Activated CD4-positive, alpha-beta T cell treated with anti-CD3 and anti-CD28 coated beads, Interleukin-2, amount 50 U/mL, for 16 hours (primary cell): ENCODE measurements at regions not wholly inside any gene's neighbourhood (a gene's known extent, or its start where the extent isn't known, plus 50 kb on each side); places are given as distances from the start of the nearest gene placed in this dataset.

Source experiments
- DNase-seq: peaks from one replicate; pipeline ENCODE4 v3.0.0-alpha.2; 2020

- no peak for DNase-seq
These were observed 87.6 kb upstream of the E2F3 start for GRCh38 chr6:20313960-20314530.

GRCh38 chr6:20314866-20315845 lies 86.5 kb upstream of the E2F3 start:
- DNase-seq: no peak

DNA sequence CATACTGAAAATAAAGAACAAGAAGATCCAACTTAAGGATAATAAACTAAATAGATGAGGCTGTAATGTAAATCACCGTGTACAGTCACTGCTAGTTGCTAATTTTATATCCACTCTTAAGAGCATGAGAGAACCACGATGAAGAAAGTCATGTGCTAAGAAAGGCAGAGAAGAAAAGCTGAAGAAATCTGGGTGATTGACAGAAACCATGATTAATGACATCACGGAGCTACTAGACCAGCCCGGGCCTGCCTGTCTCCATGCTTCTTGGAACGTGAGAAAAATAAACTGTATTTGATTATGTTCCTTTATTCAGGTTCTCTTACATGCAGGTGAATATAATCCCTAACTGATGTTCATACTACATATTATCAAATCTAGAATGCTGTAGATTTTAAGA lies 84.2 kb upstream of the E2F3 start:
- DNase-seq: no peak

DNA sequence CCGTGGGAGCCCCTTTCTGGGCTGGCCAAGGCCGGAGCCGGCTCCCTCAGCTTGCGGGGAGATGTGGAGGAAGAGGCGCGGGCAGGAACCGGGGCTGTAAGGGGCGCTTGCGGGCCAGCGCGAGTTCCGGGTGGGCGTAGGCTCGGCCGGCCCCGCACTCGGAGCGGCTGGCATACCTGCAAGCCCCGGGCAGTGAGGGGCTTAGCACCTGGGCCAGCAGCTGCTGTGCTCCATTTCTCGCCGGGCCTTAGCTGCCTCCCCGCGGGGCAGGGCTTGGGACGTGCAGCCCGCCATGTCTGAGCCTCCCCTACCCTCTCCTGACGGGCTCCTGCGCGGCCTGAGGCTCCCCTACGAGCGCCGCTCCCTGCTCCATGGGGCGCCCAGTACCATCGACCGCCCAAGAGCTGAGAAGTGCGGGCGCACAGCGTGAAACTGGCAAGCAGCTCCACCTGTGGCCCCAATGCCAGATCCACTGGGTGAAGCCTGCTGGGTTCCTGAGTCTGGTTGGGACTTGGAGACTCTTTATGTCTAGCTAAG lies 82.8 kb upstream of the E2F3 start:
- no peak for DNase-seq

GRCh38 chr6:20319520-20320357 lies 81.9 kb upstream of the E2F3 start:
- DNase-seq: peak; percentile 73

- DNase-seq: no peak
These were observed 75.8 kb upstream of the E2F3 start for GRCh38 chr6:20325641-20326421.

DNA sequence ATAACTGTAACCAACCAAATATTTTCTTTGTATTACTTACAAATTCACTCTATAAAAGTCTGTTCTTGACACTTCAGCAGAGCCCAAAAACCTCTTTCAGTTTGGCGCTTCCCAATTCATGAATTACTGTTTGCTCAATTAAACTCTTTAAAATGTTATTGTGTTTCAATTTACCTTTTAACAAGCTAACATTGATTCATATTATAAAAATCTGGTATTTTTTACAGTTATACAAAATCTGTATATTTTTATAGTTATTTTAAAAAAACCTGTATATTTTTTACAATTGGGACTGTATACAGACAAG lies 75.3 kb upstream of the E2F3 start:
- DNase-seq: no peak

- no peak for DNase-seq
These were observed 74.5 kb upstream of the E2F3 start for GRCh38 chr6:20327141-20327540.

GRCh38 chr6:20328266-20328923 lies 73.3 kb upstream of the E2F3 start:
- no peak for DNase-seq

GRCh38 chr6:20328924-20329300 lies 72.8 kb upstream of the E2F3 start:
- DNase-seq: no peak

- no peak for DNase-seq
These were observed 70.6 kb upstream of the E2F3 start for GRCh38 chr6:20331042-20331441.

GRCh38 chr6:20331625-20332024 lies 70.1 kb upstream of the E2F3 start:
- no peak for DNase-seq

DNA sequence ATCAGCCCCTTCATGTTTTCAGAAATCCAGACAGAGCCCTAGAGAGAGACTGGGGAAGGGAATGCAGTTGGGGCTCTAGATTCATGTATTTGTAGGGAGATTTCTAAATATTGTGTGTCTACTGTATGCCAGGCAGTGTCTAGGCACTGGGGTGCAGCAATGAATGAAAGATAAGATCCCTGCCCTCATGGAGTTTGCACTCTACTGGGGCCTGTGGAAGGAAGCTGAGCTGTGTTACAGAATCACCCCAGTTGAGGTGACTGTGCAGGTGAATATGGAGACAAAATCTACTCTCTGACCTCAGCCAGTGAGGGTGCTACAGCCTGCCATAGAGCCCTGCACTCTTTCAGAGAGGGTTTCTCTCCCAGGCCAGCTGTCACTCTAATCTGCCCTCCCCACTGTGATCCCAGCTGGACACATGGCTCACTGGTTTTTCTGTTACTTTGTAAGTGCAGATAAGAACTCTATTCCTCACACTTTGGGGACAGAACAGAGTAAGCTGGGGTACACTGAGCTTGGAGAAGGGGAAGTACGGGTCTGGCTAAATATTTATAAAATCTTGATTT lies 69.2 kb upstream of the E2F3 start:
- no peak for DNase-seq

GRCh38 chr6:20333721-20334269 lies 67.9 kb upstream of the E2F3 start:
- no peak for DNase-seq

DNA sequence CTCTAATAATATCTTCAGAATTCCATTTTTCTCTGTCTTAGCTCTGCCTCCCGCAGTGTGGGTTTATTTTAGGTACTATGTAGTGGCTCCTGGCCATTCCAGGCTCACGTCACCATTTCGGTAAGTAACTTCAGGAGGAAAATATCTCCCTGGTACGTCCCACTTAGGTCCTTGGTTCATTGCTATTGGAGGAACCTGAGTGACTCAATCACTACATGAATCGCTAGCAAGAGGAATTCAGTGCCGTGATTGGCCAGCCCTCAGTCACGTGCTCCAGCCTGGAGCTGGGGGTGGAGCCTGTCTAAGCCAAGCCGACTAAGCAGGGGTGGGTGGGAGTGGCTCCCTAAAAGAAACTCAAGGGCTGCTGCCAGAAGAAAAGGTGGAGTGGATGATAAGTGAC lies 67.3 kb upstream of the E2F3 start:
- no peak for DNase-seq

- DNase-seq: no peak
These were observed 66.7 kb upstream of the E2F3 start for GRCh38 chr6:20334962-20335361.

DNA sequence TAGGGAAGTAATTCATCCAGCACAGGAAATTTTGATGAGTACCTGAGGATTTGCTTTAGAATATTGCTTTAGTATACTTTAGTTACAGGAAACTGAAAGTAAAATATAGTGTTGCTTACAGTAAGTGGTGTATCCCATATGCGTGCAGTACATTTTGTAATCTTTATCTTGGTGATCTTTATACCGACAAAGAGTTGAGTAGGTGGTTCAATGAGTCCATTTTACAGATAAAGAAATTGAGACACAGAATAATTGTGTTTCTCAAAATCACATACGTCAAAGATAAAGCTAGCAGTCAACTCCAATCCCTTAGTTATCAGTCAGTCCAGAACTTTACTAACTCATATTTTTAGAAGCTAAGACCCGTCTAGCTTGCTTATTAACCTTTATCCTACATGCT lies 65.8 kb upstream of the E2F3 start:
- peak; percentile 25 for DNase-seq

- DNase-seq: no peak
These were observed 63.5 kb upstream of the E2F3 start for GRCh38 chr6:20338156-20338555.

DNA sequence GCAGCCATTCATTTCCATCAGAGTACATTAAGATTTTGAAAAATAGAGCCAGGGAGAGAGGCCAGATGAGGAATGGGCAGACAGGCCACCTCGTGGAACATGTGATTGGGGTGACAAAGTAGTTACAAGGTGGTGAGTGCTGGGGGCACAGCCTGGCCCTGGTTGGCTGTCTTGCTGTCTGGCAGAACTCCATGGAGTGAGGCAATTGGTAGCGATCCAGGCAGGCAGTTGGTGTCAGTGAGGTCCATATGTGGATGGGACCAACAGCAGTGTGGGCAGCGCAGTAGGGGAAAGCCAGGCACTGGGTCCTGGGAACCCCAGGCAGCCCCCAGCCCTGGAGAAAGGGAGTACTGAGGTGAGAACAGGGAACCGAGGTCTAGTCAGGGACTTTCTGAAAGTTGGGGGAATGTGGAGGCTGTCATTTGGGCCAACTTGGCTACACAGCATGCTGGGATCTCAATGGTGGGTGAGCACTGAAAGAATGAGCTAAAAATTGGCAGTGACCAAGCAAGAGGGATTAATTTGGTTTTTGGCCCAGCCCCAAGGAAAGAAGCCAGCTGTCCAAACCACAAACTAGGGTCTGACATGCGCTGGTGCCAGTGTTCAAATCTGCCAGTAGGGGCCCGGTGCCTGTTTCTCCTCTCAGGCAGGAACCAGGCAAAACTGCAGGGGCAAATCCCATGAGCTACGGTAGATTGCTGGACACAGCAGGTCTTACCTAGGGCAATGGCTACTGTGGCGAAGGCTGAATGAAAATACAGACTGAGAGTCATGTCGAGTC lies 61.4 kb upstream of the E2F3 start:
- DNase-seq: no peak

DNA sequence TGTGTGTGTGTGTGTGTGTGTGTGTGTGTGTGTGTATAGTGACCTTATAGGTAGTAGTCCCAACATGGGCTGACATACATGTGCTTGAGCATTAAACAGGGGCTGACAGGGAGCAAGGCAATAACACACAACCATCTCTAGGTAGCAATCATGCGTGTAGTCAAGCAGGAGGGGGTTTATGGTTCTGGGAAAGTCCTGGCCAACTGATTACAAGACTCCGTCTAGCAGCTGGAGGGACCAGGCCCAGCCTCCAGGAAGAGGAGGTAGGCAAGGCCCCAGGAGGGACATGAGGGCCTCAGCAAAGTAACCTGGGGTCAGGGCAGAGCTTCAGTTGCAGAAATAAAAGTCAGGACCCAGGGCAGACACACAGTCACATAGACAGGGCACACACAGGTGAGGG lies 60.6 kb upstream of the E2F3 start:
- DNase-seq: no peak

GRCh38 chr6:20341564-20341963 lies 60.1 kb upstream of the E2F3 start:
- DNase-seq: no peak
